ENCODE measurements at regions not wholly inside any gene's neighbourhood (a gene's known extent, or its start where the extent isn't known, plus 50 kb on each side); places are given as distances from the start of the nearest gene placed in this dataset.

- DNase-seq (ENCODE audit: extremely low read depth, low read depth), result no peak
Measured at GRCh38 chrX:15918003-15918402, 63.4 kb upstream of the AP1S2 start.

GRCh38 chrX:15916704-15917084 lies 62.1 kb upstream of the AP1S2 start:
- no peak for DNase-seq (ENCODE audit: extremely low read depth, low read depth)

DNA sequence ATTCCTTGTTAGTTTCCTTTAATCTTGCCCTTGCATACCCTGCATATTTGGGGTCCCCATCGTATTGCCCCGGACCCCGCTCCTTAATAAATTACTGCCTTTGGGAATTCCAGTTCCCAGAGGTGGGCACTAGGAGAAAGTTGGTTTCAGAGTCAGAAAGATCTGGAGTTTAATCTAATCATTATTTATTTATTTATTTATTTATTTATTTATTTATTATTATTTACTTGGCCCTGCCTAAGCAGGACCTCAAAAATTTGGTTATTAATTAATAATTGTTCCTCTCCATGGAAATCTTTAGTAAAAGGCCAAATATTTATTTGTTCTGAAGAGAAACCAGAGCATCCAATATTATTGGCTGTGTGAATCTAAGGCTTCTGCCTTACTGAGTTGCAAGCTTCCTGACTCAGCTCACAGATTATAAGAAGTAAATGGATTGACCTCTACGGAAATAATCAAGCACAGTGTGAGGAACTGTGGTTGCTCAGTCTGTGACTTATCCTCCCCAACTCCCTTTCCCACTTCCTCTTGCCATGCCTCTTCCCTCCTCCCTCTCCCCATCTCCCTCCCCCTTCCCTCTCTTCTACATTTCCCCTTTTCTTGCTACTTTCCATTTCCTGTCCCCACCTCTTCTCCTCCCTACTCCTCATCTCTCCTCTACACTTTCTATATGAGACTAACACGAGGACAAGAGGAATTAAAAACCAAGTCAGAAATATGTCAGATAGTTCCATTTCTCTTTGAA lies 61.5 kb upstream of the AP1S2 start:
- no peak for DNase-seq (ENCODE audit: extremely low read depth, low read depth)

DNA sequence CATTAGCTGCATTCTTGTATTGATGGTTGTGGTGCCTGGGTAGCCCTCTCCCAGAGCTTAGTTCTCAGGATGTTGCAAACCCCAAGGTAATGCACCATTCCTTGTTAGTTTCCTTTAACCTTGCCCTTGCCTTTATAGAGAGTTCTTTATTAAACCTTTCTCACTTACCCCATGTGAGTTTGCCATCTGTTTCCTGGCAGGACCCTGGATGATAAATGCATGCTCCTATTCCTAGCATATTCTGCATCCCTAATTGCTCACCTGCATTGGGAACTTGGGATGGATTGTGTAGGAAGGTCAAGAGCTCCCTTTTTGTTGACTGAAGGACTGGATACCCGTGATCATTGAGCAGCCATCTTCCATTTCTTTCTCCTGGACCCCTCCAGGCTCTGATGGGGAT lies 59.9 kb upstream of the AP1S2 start:
- no peak for DNase-seq (ENCODE audit: extremely low read depth, low read depth)

DNA sequence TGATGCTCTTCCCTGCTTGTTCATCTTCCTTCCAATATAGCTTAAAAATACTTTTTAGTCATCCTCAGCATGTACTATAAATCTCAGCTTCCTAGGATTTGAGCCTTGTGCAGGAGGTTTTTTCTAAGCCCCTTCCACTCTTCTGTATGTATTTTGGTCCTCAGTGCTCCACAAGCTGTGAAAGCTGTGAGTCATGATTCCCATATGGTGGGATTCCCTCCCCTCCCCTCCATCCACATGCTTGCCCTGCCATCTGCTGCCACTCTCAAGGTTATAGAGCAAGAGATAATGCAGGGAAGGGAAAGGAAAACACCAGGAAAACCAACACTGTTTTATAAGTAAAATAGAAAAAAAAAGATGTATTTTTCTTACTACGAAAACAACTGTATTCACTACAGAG lies 58.5 kb upstream of the AP1S2 start:
- DNase-seq (ENCODE audit: extremely low read depth, low read depth), result no peak

GRCh38 chrX:15911734-15912550 lies 57.3 kb upstream of the AP1S2 start:
- no peak for DNase-seq (ENCODE audit: extremely low read depth, low read depth)

GRCh38 chrX:15909605-15910004 lies 55.0 kb upstream of the AP1S2 start:
- DNase-seq (ENCODE audit: extremely low read depth, low read depth), result no peak

DNA sequence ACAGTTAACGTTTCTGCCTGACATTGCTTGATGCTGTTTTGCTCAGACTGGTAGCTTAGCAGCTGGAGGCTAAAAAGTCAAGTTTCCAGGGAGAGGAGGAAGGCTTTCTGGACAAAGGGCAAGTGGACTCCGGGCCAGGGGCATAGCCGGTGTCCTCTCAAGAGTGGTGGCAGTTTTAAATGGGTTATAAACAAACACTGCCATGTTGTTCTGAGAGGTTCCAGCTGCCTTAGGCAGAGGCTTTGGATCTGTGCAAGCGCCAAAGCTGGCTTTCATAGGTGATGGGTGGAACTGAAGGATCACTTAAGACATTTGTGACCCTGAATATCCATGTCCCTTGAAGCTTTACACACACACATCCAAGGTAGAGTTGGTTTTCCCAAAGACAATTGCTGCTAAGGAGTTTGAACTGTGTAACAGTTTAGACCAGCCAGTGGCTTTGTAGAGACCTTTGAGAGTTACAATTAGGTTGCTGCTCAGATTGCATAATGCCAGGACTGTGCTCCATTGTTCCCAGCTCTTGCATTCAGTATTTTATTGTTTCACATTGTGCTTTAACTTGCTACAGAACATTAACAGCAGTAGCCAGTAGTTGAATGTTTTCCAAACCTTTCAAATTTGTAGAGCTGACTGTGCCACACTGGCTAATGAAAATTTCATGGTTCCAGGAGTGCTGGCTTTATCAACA lies 54.1 kb upstream of the AP1S2 start:
- DNase-seq (ENCODE audit: extremely low read depth, low read depth), result no peak

- DNase-seq (ENCODE audit: extremely low read depth, low read depth), result no peak
Measured at GRCh38 chrX:15906041-15906943, 51.7 kb upstream of the AP1S2 start.

Small RNA genes in the stretch of these regions (small RNA-seq; reads per million reads assigned to genes)
- gene RNU5F-7P, result 0.02 to 0.35 reads per million in 2 experiments

Data from NCI-H460 (cell line).